Memory B cell (primary cell): ENCODE measurements at regions not wholly inside any gene's neighbourhood (a gene's known extent, or its start where the extent isn't known, plus 50 kb on each side); places are given as distances from the start of the nearest gene placed in this dataset.

Source experiments
- ATAC-seq: fragments of 150-1000 bp; cut with Tn5 transposase; 2 replicates; pipeline ENCODE4 v1.10.0; 2021; ENCODE audit warnings: low read depth, mild to moderate bottlenecking, moderate library complexity
- DNase-seq, 2 donors: peaks; one replicate each; pipeline ENCODE4 v3.0.0; 2022; ENCODE audit warnings: low spot score in 2 of 2
- H3K27ac Mint-ChIP-seq: one replicate; pipeline ENCODE4 v1.8.0; 2022; ENCODE audit warnings: mild to moderate bottlenecking, moderate library complexity, mixed read lengths
- H3K27me3 Mint-ChIP-seq: one replicate; pipeline ENCODE4 v1.8.0; 2022; ENCODE audit warnings: mixed read lengths
- H3K36me3 Mint-ChIP-seq: one replicate; pipeline ENCODE4 v1.8.0; 2022; ENCODE audit warnings: mild to moderate bottlenecking, mixed read lengths
- H3K4me1 Mint-ChIP-seq: one replicate; pipeline ENCODE4 v1.8.0; 2022; ENCODE audit warnings: mixed read lengths
- H3K4me3 Mint-ChIP-seq: one replicate; pipeline ENCODE4 v1.8.0; 2022; ENCODE audit warnings: mild to moderate bottlenecking, moderate library complexity, mixed read lengths
- H3K9me3 Mint-ChIP-seq: one replicate; pipeline ENCODE4 v1.8.0; 2022; ENCODE audit warnings: mixed read lengths

- ATAC-seq (no peak), DNase-seq (no peak)
- no peak overlapping the region for H3K4me3 Mint-ChIP-seq
- peaks cover 8% of the 10 kb centered on the region for H3K9me3 Mint-ChIP-seq
- H3K27me3 Mint-ChIP-seq, result no peaks in the 10 kb centered on the region
- no peaks in the 10 kb centered on the region for H3K4me1 Mint-ChIP-seq
- no peaks in the 10 kb centered on the region for H3K36me3 Mint-ChIP-seq
- H3K27ac Mint-ChIP-seq, result no peak overlapping the region
Observed at GRCh38 chr9:116030517-116030916, 123.1 kb upstream of the PAPPA start.

GRCh38 chr9:116032683-116033440 lies 120.7 kb upstream of the PAPPA start:
- H3K27ac Mint-ChIP-seq, result no peak overlapping the region
- DNase-seq (no peak), ATAC-seq (no peak)
- no peak overlapping the region for H3K4me3 Mint-ChIP-seq
- H3K27me3 Mint-ChIP-seq, result no peaks in the 10 kb centered on the region
- H3K9me3 Mint-ChIP-seq, result peaks cover 7% of the 10 kb centered on the region
- H3K36me3 Mint-ChIP-seq, result no peaks in the 10 kb centered on the region
- H3K4me1 Mint-ChIP-seq, result no peaks in the 10 kb centered on the region

GRCh38 chr9:116039312-116039711 lies 114.3 kb upstream of the PAPPA start:
- Mint-ChIP-seq H3K9me3 (peaks cover under 1% of the 10 kb centered on the region), H3K4me3 (no peak overlapping the region), H3K27me3 (no peaks in the 10 kb centered on the region), H3K4me1 (no peaks in the 10 kb centered on the region), H3K36me3 (no peaks in the 10 kb centered on the region), H3K27ac (no peak overlapping the region)
- DNase-seq, result no peak
- no peak for ATAC-seq

- Mint-ChIP-seq H3K36me3 (no peaks in the 10 kb centered on the region), H3K4me1 (no peaks in the 10 kb centered on the region), H3K4me3 (no peak overlapping the region), H3K9me3 (no peaks in the 10 kb centered on the region), H3K27me3 (no peaks in the 10 kb centered on the region), H3K27ac (no peak overlapping the region)
- no peak for ATAC-seq
- DNase-seq, result no peak
Observed at GRCh38 chr9:116039893-116040292, 113.7 kb upstream of the PAPPA start.

- no peaks in the 10 kb centered on the region for H3K4me1 Mint-ChIP-seq
- H3K4me3 Mint-ChIP-seq, result no peak overlapping the region
- no peaks in the 10 kb centered on the region for H3K36me3 Mint-ChIP-seq
- no peaks in the 10 kb centered on the region for H3K9me3 Mint-ChIP-seq
- no peak overlapping the region for H3K27ac Mint-ChIP-seq
- ATAC-seq (no peak), DNase-seq (no peak)
- no peaks in the 10 kb centered on the region for H3K27me3 Mint-ChIP-seq
Observed at GRCh38 chr9:116042321-116042720, 111.3 kb upstream of the PAPPA start.

GRCh38 chr9:116045083-116045482 lies 108.5 kb upstream of the PAPPA start:
- H3K4me3 Mint-ChIP-seq, result no peak overlapping the region
- no peaks in the 10 kb centered on the region for H3K27me3 Mint-ChIP-seq

GRCh38 chr9:116048081-116048480 lies 105.5 kb upstream of the PAPPA start:
- ATAC-seq, result no peak
- H3K4me3 Mint-ChIP-seq, result no peak overlapping the region
- DNase-seq, result no peak
- H3K4me1 Mint-ChIP-seq, result no peaks in the 10 kb centered on the region
- no peaks in the 10 kb centered on the region for H3K9me3 Mint-ChIP-seq
- H3K27me3 Mint-ChIP-seq, result no peaks in the 10 kb centered on the region
- H3K36me3 Mint-ChIP-seq, result no peaks in the 10 kb centered on the region
- no peak overlapping the region for H3K27ac Mint-ChIP-seq

More at GRCh38 chr9:116045083-116045482, 108.5 kb upstream of the PAPPA start:
- no peaks in the 10 kb centered on the region for H3K9me3 Mint-ChIP-seq
- ATAC-seq (no peak), DNase-seq (no peak)
- H3K36me3 Mint-ChIP-seq, result no peaks in the 10 kb centered on the region
- no peak overlapping the region for H3K27ac Mint-ChIP-seq
- no peaks in the 10 kb centered on the region for H3K4me1 Mint-ChIP-seq

GRCh38 chr9:116049456-116049855 lies 104.1 kb upstream of the PAPPA start:
- Mint-ChIP-seq H3K27me3 (no peaks in the 10 kb centered on the region), H3K27ac (no peak overlapping the region), H3K4me1 (no peaks in the 10 kb centered on the region), H3K36me3 (no peaks in the 10 kb centered on the region), H3K9me3 (peaks cover 3% of the 10 kb centered on the region), H3K4me3 (no peak overlapping the region)
- DNase-seq (no peak), ATAC-seq (no peak)

- Mint-ChIP-seq H3K9me3 (peaks cover 7% of the 10 kb centered on the region), H3K4me1 (no peaks in the 10 kb centered on the region), H3K27me3 (no peaks in the 10 kb centered on the region), H3K27ac (no peak overlapping the region), H3K4me3 (no peak overlapping the region), H3K36me3 (no peaks in the 10 kb centered on the region)
- no peak for ATAC-seq
- no peak for DNase-seq
Observed at GRCh38 chr9:116051528-116051927, 102.1 kb upstream of the PAPPA start.

- Mint-ChIP-seq H3K27ac (no peak overlapping the region), H3K4me1 (no peaks in the 10 kb centered on the region), H3K27me3 (no peaks in the 10 kb centered on the region), H3K4me3 (no peak overlapping the region), H3K9me3 (peaks cover 9% of the 10 kb centered on the region), H3K36me3 (no peaks in the 10 kb centered on the region)
- no peak for ATAC-seq
- DNase-seq, result no peak
Observed at GRCh38 chr9:116055536-116055935, 98.1 kb upstream of the PAPPA start.

GRCh38 chr9:116057371-116057770 lies 96.2 kb upstream of the PAPPA start:
- Mint-ChIP-seq H3K36me3 (no peaks in the 10 kb centered on the region), H3K9me3 (peaks cover 9% of the 10 kb centered on the region), H3K4me3 (no peak overlapping the region), H3K27me3 (no peaks in the 10 kb centered on the region), H3K27ac (no peak overlapping the region), H3K4me1 (no peaks in the 10 kb centered on the region)
- DNase-seq (no peak), ATAC-seq (no peak)

- ATAC-seq (no peak), DNase-seq (no peak)
- Mint-ChIP-seq H3K36me3 (no peaks in the 10 kb centered on the region), H3K27ac (no peak overlapping the region), H3K9me3 (peaks cover 9% of the 10 kb centered on the region), H3K4me1 (no peaks in the 10 kb centered on the region), H3K27me3 (no peaks in the 10 kb centered on the region), H3K4me3 (no peak overlapping the region)
Observed at GRCh38 chr9:116058421-116058820, 95.2 kb upstream of the PAPPA start.

GRCh38 chr9:116059466-116059865 lies 94.1 kb upstream of the PAPPA start:
- no peaks in the 10 kb centered on the region for H3K27me3 Mint-ChIP-seq
- no peak for DNase-seq
- H3K27ac Mint-ChIP-seq, result no peak overlapping the region
- no peak overlapping the region for H3K4me3 Mint-ChIP-seq
- no peaks in the 10 kb centered on the region for H3K36me3 Mint-ChIP-seq
- no peaks in the 10 kb centered on the region for H3K4me1 Mint-ChIP-seq
- ATAC-seq, result no peak
- H3K9me3 Mint-ChIP-seq, result peaks cover 6% of the 10 kb centered on the region

GRCh38 chr9:116060631-116061030 lies 93.0 kb upstream of the PAPPA start:
- Mint-ChIP-seq H3K36me3 (no peaks in the 10 kb centered on the region), H3K4me3 (no peak overlapping the region), H3K27ac (no peak overlapping the region), H3K4me1 (no peaks in the 10 kb centered on the region), H3K27me3 (no peaks in the 10 kb centered on the region), H3K9me3 (peaks cover 2% of the 10 kb centered on the region)
- ATAC-seq (no peak), DNase-seq (no peak)

GRCh38 chr9:116061546-116062205 lies 91.9 kb upstream of the PAPPA start:
- DNase-seq, result no peak
- Mint-ChIP-seq H3K27ac (no peak overlapping the region), H3K4me1 (no peaks in the 10 kb centered on the region), H3K4me3 (no peak overlapping the region), H3K36me3 (no peaks in the 10 kb centered on the region), H3K27me3 (no peaks in the 10 kb centered on the region), H3K9me3 (peaks cover 2% of the 10 kb centered on the region)
- no peak for ATAC-seq
